ENCODE measurements at regions not wholly inside any gene's neighbourhood (a gene's known extent, or its start where the extent isn't known, plus 50 kb on each side); places are given as distances from the start of the nearest gene placed in this dataset.

DNA sequence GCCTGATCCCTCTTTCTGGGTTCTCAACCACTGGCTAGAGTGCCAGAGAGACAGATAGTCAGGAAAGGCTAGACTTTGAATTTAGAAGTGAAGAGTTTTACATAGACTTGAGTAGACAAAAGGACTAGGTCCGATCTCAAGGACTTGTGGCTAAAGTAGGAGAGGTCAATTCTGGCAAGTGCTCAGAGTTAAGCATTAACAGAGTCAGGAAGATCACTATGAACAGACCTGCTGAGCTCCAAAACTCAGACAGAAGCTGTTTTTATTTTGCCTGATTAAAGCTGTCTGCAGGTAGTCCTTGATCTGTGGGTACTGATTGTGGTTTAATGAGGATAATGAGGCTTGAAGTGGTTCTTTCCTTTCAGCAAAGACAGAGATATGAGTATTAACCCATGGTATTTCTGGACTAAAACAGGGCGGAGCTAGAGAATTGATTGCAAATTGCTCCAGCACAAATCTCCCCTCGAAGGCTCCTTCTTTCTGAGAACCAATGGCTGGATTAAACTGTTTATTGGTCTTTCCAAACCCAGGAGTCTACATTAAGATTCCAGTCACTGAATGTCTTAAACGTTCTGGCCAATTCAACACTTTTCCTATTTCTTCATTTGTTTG, 423.2 kb downstream of the IPMK start:
- WGBS (ENCODE audit: extremely low coverage, insufficient coverage, insufficient read length): no CpG with 5 or more reads among the region's 4 CpGs

DNA sequence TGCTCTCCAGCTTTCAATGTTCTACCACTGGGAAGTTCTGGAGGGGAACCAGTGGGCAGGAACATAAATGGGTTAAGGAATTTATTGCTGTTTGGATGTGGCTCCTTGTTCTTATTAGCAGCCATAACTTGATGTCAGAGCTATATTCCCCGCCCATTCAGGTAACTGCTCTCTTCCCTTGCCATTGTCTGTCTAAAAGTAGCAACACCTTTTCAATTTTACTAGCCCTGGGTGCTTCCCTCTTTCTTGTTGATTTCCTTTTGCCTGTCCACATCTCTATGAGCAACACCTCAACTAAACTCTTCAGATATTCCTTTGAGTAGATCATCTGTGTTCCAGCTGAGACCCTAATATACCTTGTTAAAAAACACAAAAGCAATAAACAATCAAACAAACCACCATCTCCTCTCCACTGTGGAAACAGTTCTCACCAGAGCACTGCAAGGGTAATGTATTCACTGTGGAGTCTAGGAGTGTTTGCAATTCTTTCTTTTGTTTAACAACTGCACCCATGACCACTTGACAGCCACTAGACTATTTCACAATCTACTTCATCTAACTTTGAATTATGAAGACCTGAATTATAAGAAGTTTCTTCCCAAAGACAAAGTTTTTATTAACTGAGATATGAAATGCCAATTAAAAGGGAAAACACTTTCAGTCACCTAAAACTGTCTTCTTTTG, 436.7 kb downstream of the IPMK start:
- no peak overlapping the region for H2AFZ ChIP-seq (ENCODE audit: insufficient read depth, low read length, poor library complexity)
- no peak overlapping the region for H3K23ac ChIP-seq (ENCODE audit: low read length)
- no peak overlapping the region for H3K14ac ChIP-seq (ENCODE audit: low read length)
- no peak overlapping the region for H4K8ac ChIP-seq (ENCODE audit: low read depth, low read length)
- H3K27ac ChIP-seq (ENCODE audit: low read depth, low read length): no peak overlapping the region
- no peaks in the 10 kb centered on the region for H3K79me1 ChIP-seq (ENCODE audit: low read length)
- no peaks in the 10 kb centered on the region for H3K27me3 ChIP-seq (ENCODE audit: insufficient read depth, low read length)
- no peak overlapping the region for H3K4ac ChIP-seq (ENCODE audit: low read depth, low read length)
- H2AK5ac ChIP-seq (ENCODE audit: low read length): no peak overlapping the region
- H3K9me3 ChIP-seq (ENCODE audit: insufficient read depth, low read depth, low read length): no peaks in the 10 kb centered on the region
- H3K4me2 ChIP-seq (ENCODE audit: low read length): no peak overlapping the region
- H3K36me3 ChIP-seq (ENCODE audit: control insufficient read depth in 1 of 2, insufficient read depth in 2 of 2, low read length in 2 of 2): no peaks in the 10 kb centered on the region
- H4K12ac ChIP-seq (ENCODE audit: low read depth, low read length): no peak overlapping the region
- H2BK5ac ChIP-seq (ENCODE audit: low read depth, low read length, poor library complexity): no peak overlapping the region
- no peak overlapping the region for H2BK12ac ChIP-seq (ENCODE audit: low read length)
- no peaks in the 10 kb centered on the region for H3K79me2 ChIP-seq (ENCODE audit: control insufficient read depth, insufficient read depth, low read length, poor library complexity)
- WGBS (ENCODE audit: extremely low coverage, insufficient coverage, insufficient read length): no CpG with 5 or more reads among the region's 1 CpG
- H3K9ac ChIP-seq (ENCODE audit: low read length): no peak overlapping the region
- H3K4me3 ChIP-seq (ENCODE audit: low read depth, low read length): no peak overlapping the region
- no peak for DNase-seq
- no peak overlapping the region for H3K18ac ChIP-seq (ENCODE audit: low read length)
- H3K4me1 ChIP-seq (ENCODE audit: control insufficient read depth in 1 of 2, insufficient read depth in 2 of 2, low read length in 2 of 2): no peaks in the 10 kb centered on the region
- no peak overlapping the region for H2BK120ac ChIP-seq (ENCODE audit: insufficient read depth, low read length, poor library complexity)
- H4K91ac ChIP-seq (ENCODE audit: low read depth, low read length): no peak overlapping the region

More for the DNA sequence above, 423.2 kb downstream of the IPMK start:
- no peaks in the 10 kb centered on the region for H3K79me1 ChIP-seq (ENCODE audit: low read length)
- H3K27ac ChIP-seq (ENCODE audit: low read depth, low read length): no peak overlapping the region
- H4K8ac ChIP-seq (ENCODE audit: low read depth, low read length): no peak overlapping the region
- no peak overlapping the region for H3K18ac ChIP-seq (ENCODE audit: low read length)
- no peak overlapping the region for H4K91ac ChIP-seq (ENCODE audit: low read depth, low read length)
- no peaks in the 10 kb centered on the region for H3K79me2 ChIP-seq (ENCODE audit: control insufficient read depth, insufficient read depth, low read length, poor library complexity)
- H3K23ac ChIP-seq (ENCODE audit: low read length): no peak overlapping the region
- H3K9ac ChIP-seq (ENCODE audit: low read length): no peak overlapping the region
- no peak overlapping the region for H2BK5ac ChIP-seq (ENCODE audit: low read depth, low read length, poor library complexity)
- H3K14ac ChIP-seq (ENCODE audit: low read length): no peak overlapping the region
- DNase-seq: no peak
- no peak overlapping the region for H2BK12ac ChIP-seq (ENCODE audit: low read length)
- no peaks in the 10 kb centered on the region for H3K4me1 ChIP-seq (ENCODE audit: control insufficient read depth in 1 of 2, insufficient read depth in 2 of 2, low read length in 2 of 2)
- no peak overlapping the region for H3K4me3 ChIP-seq (ENCODE audit: low read depth, low read length)
- no peaks in the 10 kb centered on the region for H3K27me3 ChIP-seq (ENCODE audit: insufficient read depth, low read length)
- no peak overlapping the region for H2AFZ ChIP-seq (ENCODE audit: insufficient read depth, low read length, poor library complexity)
- H3K9me3 ChIP-seq (ENCODE audit: insufficient read depth, low read depth, low read length): no peaks in the 10 kb centered on the region
- H3K36me3 ChIP-seq (ENCODE audit: control insufficient read depth in 1 of 2, insufficient read depth in 2 of 2, low read length in 2 of 2): no peaks in the 10 kb centered on the region
- no peak overlapping the region for H4K12ac ChIP-seq (ENCODE audit: low read depth, low read length)
- no peak overlapping the region for H2BK120ac ChIP-seq (ENCODE audit: insufficient read depth, low read length, poor library complexity)
- H3K4ac ChIP-seq (ENCODE audit: low read depth, low read length): no peak overlapping the region
- H2AK5ac ChIP-seq (ENCODE audit: low read length): no peak overlapping the region
- H3K4me2 ChIP-seq (ENCODE audit: low read length): no peak overlapping the region

DNA sequence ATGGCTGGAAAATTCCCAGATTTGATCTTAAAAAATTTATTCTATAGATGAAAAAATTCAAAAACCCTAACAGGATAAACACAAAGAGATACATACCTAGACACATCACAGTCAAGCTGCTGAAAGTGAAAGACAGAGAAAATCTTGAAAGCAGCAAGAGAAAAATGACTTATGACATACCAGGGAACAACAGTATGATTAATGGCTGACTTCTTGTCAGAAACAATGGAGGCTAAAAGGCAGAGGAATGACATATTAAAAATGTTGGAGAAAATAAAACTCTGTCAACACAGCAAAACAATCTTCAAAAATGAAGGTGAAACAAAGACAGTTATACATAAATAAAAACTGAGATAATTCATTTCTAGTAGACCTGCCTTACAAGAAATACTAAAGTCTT, 442.7 kb downstream of the IPMK start:
- no peaks in the 10 kb centered on the region for H3K79me2 ChIP-seq (ENCODE audit: control insufficient read depth, insufficient read depth, low read length, poor library complexity)
- H3K27me3 ChIP-seq (ENCODE audit: insufficient read depth, low read length): no peaks in the 10 kb centered on the region

DNA sequence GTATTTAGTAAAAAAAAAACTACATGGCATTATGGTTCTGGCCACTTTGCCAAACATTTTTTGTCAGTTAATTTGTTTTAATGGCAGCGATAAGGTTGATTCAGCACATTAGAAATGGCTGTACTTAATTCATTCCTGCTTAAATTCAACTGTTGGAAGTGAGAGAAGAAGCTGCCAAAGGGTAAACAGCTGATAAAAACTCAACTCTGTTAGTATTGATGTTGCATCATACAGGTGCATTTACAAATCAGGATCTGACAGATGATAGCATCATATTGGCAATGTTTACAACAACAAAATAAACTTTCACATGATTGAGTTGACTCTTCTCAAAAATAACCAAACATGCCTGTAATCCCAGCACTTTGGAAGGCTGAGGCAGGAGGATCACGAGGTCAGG, 444.3 kb downstream of the IPMK start:
- no peaks in the 10 kb centered on the region for H3K27me3 ChIP-seq (ENCODE audit: insufficient read depth, low read length)
- H3K23ac ChIP-seq (ENCODE audit: low read length): no peak overlapping the region
- H4K8ac ChIP-seq (ENCODE audit: low read depth, low read length): no peak overlapping the region
- no peak overlapping the region for H2AK5ac ChIP-seq (ENCODE audit: low read length)
- H3K4ac ChIP-seq (ENCODE audit: low read depth, low read length): no peak overlapping the region
- peaks cover 1% of the 10 kb centered on the region for H3K9me3 ChIP-seq (ENCODE audit: insufficient read depth, low read depth, low read length)
- WGBS (ENCODE audit: extremely low coverage, insufficient coverage, insufficient read length): no CpG with 5 or more reads among the region's 2 CpGs
- DNase-seq: no peak
- H2BK120ac ChIP-seq (ENCODE audit: insufficient read depth, low read length, poor library complexity): no peak overlapping the region
- no peak overlapping the region for H3K18ac ChIP-seq (ENCODE audit: low read length)
- H4K91ac ChIP-seq (ENCODE audit: low read depth, low read length): no peak overlapping the region
- no peak overlapping the region for H2BK5ac ChIP-seq (ENCODE audit: low read depth, low read length, poor library complexity)
- no peak overlapping the region for H3K14ac ChIP-seq (ENCODE audit: low read length)
- H3K79me1 ChIP-seq (ENCODE audit: low read length): no peaks in the 10 kb centered on the region
- no peak overlapping the region for H2BK12ac ChIP-seq (ENCODE audit: low read length)
- no peak overlapping the region for H3K4me2 ChIP-seq (ENCODE audit: low read length)
- no peaks in the 10 kb centered on the region for H3K4me1 ChIP-seq (ENCODE audit: control insufficient read depth in 1 of 2, insufficient read depth in 2 of 2, low read length in 2 of 2)
- H4K12ac ChIP-seq (ENCODE audit: low read depth, low read length): no peak overlapping the region
- H2AFZ ChIP-seq (ENCODE audit: insufficient read depth, low read length, poor library complexity): no peak overlapping the region
- no peak overlapping the region for H3K4me3 ChIP-seq (ENCODE audit: low read depth, low read length)
- no peak overlapping the region for H3K27ac ChIP-seq (ENCODE audit: low read depth, low read length)
- H3K79me2 ChIP-seq (ENCODE audit: control insufficient read depth, insufficient read depth, low read length, poor library complexity): no peaks in the 10 kb centered on the region
- H3K36me3 ChIP-seq (ENCODE audit: control insufficient read depth in 1 of 2, insufficient read depth in 2 of 2, low read length in 2 of 2): no peaks in the 10 kb centered on the region
- no peak overlapping the region for H3K9ac ChIP-seq (ENCODE audit: low read length)

More for the DNA sequence above, 442.7 kb downstream of the IPMK start:
- Histone ChIP-seq H3K27ac (ENCODE audit: low read depth, low read length) (no peak overlapping the region), H3K4me2 (ENCODE audit: low read length) (no peak overlapping the region), H3K9me3 (ENCODE audit: insufficient read depth, low read depth, low read length) (no peaks in the 10 kb centered on the region), H3K4me1 (ENCODE audit: control insufficient read depth in 1 of 2, insufficient read depth in 2 of 2, low read length in 2 of 2) (no peaks in the 10 kb centered on the region), H3K18ac (ENCODE audit: low read length) (no peak overlapping the region), H3K4ac (ENCODE audit: low read depth, low read length) (no peak overlapping the region), H3K14ac (ENCODE audit: low read length) (no peak overlapping the region), H2BK5ac (ENCODE audit: low read depth, low read length, poor library complexity) (no peak overlapping the region), H4K91ac (ENCODE audit: low read depth, low read length) (no peak overlapping the region), H3K9ac (ENCODE audit: low read length) (no peak overlapping the region), H3K23ac (ENCODE audit: low read length) (no peak overlapping the region), H3K36me3 (ENCODE audit: control insufficient read depth in 1 of 2, insufficient read depth in 2 of 2, low read length in 2 of 2) (no peaks in the 10 kb centered on the region), H2BK12ac (ENCODE audit: low read length) (no peak overlapping the region), H4K12ac (ENCODE audit: low read depth, low read length) (no peak overlapping the region), H3K79me1 (ENCODE audit: low read length) (no peaks in the 10 kb centered on the region), H2AFZ (ENCODE audit: insufficient read depth, low read length, poor library complexity) (no peak overlapping the region), H4K8ac (ENCODE audit: low read depth, low read length) (no peak overlapping the region), H2BK120ac (ENCODE audit: insufficient read depth, low read length, poor library complexity) (no peak overlapping the region), H2AK5ac (ENCODE audit: low read length) (no peak overlapping the region), H3K4me3 (ENCODE audit: low read depth, low read length) (no peak overlapping the region)
- DNase-seq: no peak

Measured in trophoblast cell (in vitro differentiated cells and primary cell).